T-helper 9 cell (primary cell): ENCODE measurements at regions not wholly inside any gene's neighbourhood (a gene's known extent, or its start where the extent isn't known, plus 50 kb on each side); places are given as distances from the start of the nearest gene placed in this dataset.

ENCODE experiments used
- DNase-seq: peaks from one replicate; pipeline ENCODE4 v3.0.0-alpha.2; 2020

GRCh38 chr5:5615569-5615968 is 193.1 kb downstream of the ICE1 start:
- no peak for DNase-seq

DNA sequence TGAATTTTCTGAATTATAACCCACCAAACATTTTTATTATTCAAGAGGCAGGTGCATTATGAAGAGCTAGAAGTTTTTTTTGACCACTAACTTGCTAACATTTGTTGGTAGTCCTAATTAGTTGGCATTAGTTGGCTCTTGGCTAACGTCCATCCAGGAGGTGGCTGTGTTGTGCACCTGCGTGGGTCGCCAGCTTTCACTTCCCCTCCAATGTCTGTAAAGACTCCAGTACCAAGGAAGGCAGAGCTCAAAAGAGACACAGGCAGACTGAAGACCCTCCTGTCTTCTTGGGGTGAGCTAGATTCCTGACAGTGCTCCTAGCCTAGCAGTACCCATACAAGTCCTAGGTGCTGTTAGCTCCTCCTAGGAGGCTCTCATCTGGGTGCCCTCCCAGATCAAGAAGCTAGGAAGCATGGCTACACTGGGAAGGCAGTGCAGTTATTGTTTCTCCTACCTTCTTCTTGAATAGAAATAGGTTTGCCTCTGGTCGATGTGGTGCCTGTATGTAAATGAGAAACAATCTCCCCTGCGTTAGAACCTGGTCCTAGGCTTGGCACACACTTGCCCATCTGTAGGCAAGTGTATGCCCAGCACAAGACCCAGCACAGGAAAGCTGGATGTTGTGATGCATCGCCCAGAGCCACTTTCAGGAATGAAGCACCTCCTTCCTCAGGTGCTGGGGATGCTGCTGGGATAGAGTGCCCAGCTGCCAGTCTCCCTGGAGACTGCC is 190.9 kb downstream of the ICE1 start:
- no peak for DNase-seq

GRCh38 chr5:5612096-5612495 is 189.6 kb downstream of the ICE1 start:
- DNase-seq, result no peak

- no peak for DNase-seq
These were observed 187.5 kb downstream of the ICE1 start for GRCh38 chr5:5609935-5610334.

DNA sequence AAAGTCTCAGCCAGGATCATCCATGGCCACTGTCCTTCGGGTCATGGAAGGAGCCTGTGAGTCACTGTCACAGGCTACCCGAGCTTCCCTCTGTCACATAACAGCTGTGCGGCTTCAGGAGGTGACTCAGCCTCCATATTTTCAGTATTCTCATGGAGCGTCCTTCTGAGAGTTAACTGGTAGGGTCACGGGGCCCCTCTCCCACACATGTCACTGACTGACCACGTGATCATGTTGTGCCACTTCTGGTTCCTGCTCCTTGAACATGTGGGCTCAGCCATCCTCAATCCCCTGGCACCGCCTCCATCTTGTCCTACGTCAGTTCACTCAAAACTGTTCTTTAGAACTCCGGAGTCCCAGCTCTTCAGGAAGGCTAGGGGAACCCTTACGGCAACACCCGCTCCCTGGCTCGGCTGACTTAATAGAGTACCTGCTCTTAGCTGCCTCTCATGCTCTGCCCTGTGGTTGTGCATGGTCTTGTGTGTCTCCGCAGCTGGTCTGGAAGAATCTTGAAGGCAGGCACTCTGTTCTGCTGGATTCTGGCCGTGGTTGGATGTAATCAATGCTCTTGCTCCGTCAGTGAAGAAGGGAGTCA is 182.8 kb downstream of the ICE1 start:
- no peak for DNase-seq

GRCh38 chr5:5602554-5602953 is 180.1 kb downstream of the ICE1 start:
- no peak for DNase-seq

- DNase-seq, result no peak
These were observed 176.2 kb downstream of the ICE1 start for GRCh38 chr5:5598547-5599113.

DNA sequence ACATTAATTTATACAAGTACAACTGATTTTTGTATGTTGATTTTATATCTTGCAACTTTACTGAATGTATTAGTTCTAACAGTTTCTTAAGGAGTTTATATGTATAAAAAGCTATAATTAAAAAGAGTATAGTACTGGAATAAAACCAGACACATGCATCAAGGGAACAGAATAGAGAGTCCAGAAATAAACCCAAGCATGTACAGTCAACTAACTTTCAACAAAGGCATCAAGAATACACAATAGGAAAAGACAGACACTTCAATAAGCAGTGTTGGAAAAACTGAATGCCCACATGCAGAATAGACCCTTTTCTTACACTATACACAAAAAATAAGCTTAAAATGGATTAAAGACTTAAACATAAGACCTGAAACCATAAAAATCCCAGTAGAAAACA is 170.9 kb downstream of the ICE1 start:
- DNase-seq, result no peak

GRCh38 chr5:5592541-5592940 is 170.1 kb downstream of the ICE1 start:
- no peak for DNase-seq

GRCh38 chr5:5591567-5591966 is 169.1 kb downstream of the ICE1 start:
- no peak for DNase-seq

GRCh38 chr5:5589857-5590256 is 167.4 kb downstream of the ICE1 start:
- DNase-seq, result no peak

GRCh38 chr5:5588887-5589826 is 166.7 kb downstream of the ICE1 start:
- no peak for DNase-seq

GRCh38 chr5:5588386-5588785 is 165.9 kb downstream of the ICE1 start:
- DNase-seq, result no peak

DNA sequence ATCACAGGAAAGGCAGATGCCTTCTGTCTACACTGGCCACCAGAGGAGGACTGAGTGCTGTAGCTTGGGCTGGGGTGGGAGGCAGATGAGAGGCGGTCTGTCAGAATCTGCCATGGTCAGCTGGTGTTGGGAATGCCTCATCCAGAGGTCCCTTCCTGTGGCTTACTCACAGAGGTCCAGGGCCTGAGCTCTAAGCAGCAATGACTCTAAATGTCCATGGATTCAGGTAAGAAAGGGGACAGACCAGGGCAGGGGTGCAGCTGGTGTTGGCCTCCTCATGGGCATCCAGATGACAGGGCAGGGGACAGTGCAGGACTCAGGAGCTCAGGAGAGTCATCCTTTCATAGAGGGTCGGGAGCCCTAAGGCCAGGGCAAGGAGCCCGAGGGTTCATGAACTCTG is 165.0 kb downstream of the ICE1 start:
- no peak for DNase-seq

- no peak for DNase-seq
These were observed 164.2 kb downstream of the ICE1 start for GRCh38 chr5:5586721-5587120.

DNA sequence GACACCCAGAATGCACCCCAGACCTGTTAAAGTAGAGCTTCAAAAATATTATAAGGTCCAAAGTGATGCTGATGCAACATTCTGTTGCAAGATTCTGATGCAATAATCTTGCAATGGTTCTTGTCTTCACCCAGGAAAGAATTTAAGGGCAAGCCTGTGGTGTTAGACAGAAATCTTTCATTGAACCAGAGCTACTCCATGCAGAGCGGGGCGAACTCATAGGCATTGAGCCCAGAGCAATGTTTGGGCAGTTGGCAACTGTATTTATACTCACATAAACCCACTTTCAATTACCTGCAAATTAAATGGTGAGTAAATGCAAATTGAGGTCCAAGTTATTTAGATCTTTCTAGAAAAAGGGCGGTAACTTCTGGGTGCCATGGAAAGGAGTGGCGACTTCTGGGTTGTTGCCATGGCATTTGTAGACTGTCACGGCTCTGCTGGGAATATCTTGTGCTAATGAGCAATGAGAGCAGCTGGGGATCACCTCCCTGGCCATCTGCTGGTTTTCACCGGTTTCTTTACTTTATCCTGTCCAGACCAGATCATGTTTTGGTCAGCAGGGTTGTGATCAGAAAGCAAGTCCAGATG is 163.4 kb downstream of the ICE1 start:
- DNase-seq, result no peak

DNA sequence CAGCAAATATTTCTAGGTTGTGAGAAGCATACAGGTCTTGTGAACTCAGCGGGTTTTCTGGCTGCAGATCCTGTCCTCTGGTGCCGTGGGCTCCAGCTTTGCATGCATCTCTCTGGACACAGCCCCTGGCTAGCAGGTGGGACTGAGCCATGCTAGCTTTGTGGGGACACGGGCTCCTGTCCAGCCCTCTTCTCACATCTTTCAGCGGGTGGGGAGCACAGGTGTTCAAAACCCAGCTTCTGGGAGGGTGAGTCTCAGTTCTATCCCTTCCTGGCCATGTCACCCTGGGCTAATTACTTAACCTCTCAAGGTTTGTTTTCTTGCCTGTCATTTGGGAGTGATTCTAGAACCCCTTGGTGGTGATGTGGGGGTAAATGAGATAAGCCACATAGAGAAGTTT is 162.3 kb downstream of the ICE1 start:
- no peak for DNase-seq

- no peak for DNase-seq
These were observed 161.8 kb downstream of the ICE1 start for GRCh38 chr5:5584236-5584745.

DNA sequence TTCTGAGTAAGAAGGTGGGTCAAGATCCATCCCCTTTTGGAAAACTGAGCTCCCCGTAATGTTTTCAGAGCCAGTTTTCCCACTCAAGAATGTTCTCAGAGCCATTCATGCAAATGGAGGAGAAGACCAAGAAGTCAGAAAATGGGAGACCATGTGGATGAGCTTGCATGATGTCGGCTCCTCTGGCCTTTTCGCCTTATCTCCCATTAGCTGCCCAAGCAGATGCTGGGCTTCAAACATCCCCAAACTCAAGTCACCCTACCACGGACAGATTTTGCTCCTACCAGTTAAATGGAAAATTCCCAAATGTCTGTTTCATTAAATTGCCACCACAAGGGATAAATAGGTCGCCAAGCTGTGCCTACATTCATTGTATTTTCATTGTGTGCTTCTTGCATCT is 161.4 kb downstream of the ICE1 start:
- no peak for DNase-seq

- DNase-seq, result no peak
These were observed 160.7 kb downstream of the ICE1 start for GRCh38 chr5:5583023-5583765.

DNA sequence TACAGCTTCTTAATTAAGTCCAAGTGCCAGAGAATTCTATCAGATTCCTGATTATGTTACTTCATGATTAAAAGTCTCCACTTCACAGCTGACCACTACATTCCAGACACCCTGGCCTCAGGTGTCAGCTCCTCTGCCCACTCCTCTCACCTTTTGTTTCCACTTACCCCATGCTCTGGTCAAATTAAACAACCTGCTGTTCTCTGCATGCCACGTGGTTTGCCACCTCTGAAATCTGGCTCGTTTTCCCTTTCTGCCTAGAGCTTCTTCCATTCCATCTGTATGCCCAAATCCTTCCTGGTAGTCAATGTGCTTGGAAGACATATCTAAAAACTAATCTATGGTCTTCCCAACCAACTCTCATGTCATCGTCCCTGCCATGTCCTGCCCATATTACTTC is 158.6 kb downstream of the ICE1 start:
- DNase-seq, result no peak

GRCh38 chr5:5576744-5577143 is 154.3 kb downstream of the ICE1 start:
- DNase-seq, result no peak
